ENCODE measurements at regions not wholly inside any gene's neighbourhood (a gene's known extent, or its start where the extent isn't known, plus 50 kb on each side); places are given as distances from the start of the nearest gene placed in this dataset.

GRCh38 chr5:115360046-115360685 is 63.7 kb upstream of the CCDC112 start:
- no peaks in the 10 kb centered on the region for H3K9me3 ChIP-seq
- H3K4me3 ChIP-seq: no peak overlapping the region
- no peak for DNase-seq
- intact Hi-C loops (cut with DNase I): loop anchor here in 1 of 2 donors (10.0 kb wide), 1 partner anchor 45 kb away; no protein-coding TSS in a partner anchor
- no peak overlapping the region for H3K27ac ChIP-seq
- WGBS, 3 donors: 48 to 65% (median 65%) methylated on average over 5 of the region's 5 CpGs
- no peak for TF ChIP-seq CTCF (IDR thresholded peaks at IDR 0.05)
- no peaks in the 10 kb centered on the region for H3K4me1 ChIP-seq
- no peaks in the 10 kb centered on the region for H3K36me3 ChIP-seq (ENCODE audit: insufficient read depth in 1 of 2, low read depth in 1 of 2)
- H3K27me3 ChIP-seq (ENCODE audit: insufficient read depth in 3 of 3, low read length in 2 of 3): no peaks in the 10 kb centered on the region
- peak in 1 of 4 donors; percentile 23 for ATAC-seq

GRCh38 chr5:115355767-115356381 is 59.4 kb upstream of the CCDC112 start:
- no peak for ATAC-seq
- no peak for DNase-seq
- Histone ChIP-seq H3K27ac (no peak overlapping the region), H3K27me3 (ENCODE audit: insufficient read depth in 3 of 3, low read length in 2 of 3) (no peaks in the 10 kb centered on the region), H3K9me3 (no peaks in the 10 kb centered on the region), H3K36me3 (ENCODE audit: insufficient read depth in 1 of 2, low read depth in 1 of 2) (no peaks in the 10 kb centered on the region), H3K4me3 (no peak overlapping the region), H3K4me1 (no peaks in the 10 kb centered on the region)
- no peak for TF ChIP-seq CTCF (IDR thresholded peaks at IDR 0.05)
- intact Hi-C loops (cut with DNase I): no loop called here
- WGBS, 3 donors: 88 to 94% (median 90%) methylated on average over 4 of the region's 4 CpGs

GRCh38 chr5:115355095-115355494 is 58.6 kb upstream of the CCDC112 start:
- no peaks in the 10 kb centered on the region for H3K9me3 ChIP-seq
- no peak overlapping the region for H3K4me3 ChIP-seq
- DNase-seq (no peak), ATAC-seq (no peak)
- no peaks in the 10 kb centered on the region for H3K4me1 ChIP-seq
- no peak for TF ChIP-seq CTCF (IDR thresholded peaks at IDR 0.05)
- no peak overlapping the region for H3K27ac ChIP-seq
- no peaks in the 10 kb centered on the region for H3K27me3 ChIP-seq (ENCODE audit: insufficient read depth in 3 of 3, low read length in 2 of 3)
- H3K36me3 ChIP-seq (ENCODE audit: insufficient read depth in 1 of 2, low read depth in 1 of 2): no peaks in the 10 kb centered on the region
- intact Hi-C loops (cut with DNase I): no loop called here
- WGBS, 3 donors: 67 to 84% (median 78%) methylated on average over 1 of the region's 1 CpG

- Histone ChIP-seq H3K27me3 (ENCODE audit: insufficient read depth in 3 of 3, low read length in 2 of 3) (no peaks in the 10 kb centered on the region), H3K36me3 (ENCODE audit: insufficient read depth in 1 of 2, low read depth in 1 of 2) (no peaks in the 10 kb centered on the region), H3K4me1 (peaks cover 5% of the 10 kb centered on the region), H3K9me3 (no peaks in the 10 kb centered on the region), H3K27ac (no peak overlapping the region), H3K4me3 (no peak overlapping the region)
- TF ChIP-seq CTCF (IDR thresholded peaks at IDR 0.05): no peak
- intact Hi-C loops (cut with DNase I): no loop called here
- ATAC-seq: no peak
- 46 to 66% (median 51%) methylated on average over 5 of the region's 5 CpGs for WGBS, 3 donors
- no peak for DNase-seq
These were observed 57.8 kb upstream of the CCDC112 start for GRCh38 chr5:115354246-115354645.

Data from psoas muscle (tissue), 7 donors.